ENCODE measurements at regions not wholly inside any gene's neighbourhood (a gene's known extent, or its start where the extent isn't known, plus 50 kb on each side); places are given as distances from the start of the nearest gene placed in this dataset.

GRCh38 chr13:107860284-107860683 is 355.1 kb downstream of the LIG4 start:
- no peak for TF ChIP-seq POLR2AphosphoS5 (IDR thresholded peaks at IDR 0.05)
- TF ChIP-seq CTCF (IDR thresholded peaks at IDR 0.05): no peak
- no peak for TF ChIP-seq POLR2A (IDR thresholded peaks at IDR 0.05; ENCODE audit: low read depth)
